Body of pancreas (tissue), 4 donors: ENCODE measurements at regions not wholly inside any gene's neighbourhood (a gene's known extent, or its start where the extent isn't known, plus 50 kb on each side); places are given as distances from the start of the nearest gene placed in this dataset.
"Not testable (repeated sequence)": the region's sequence is repeated elsewhere in the genome, so short reads cannot be mapped to it uniquely, and the experiment has no call there.

Source experiments
- ATAC-seq: fragments of 150-250 bp; one replicate; pipeline ENCODE4 v1.9.1; 2016
- DNase-seq, 4 donors: peaks; one replicate each; pipeline ENCODE4 v3.0.0-alpha.2; 2019
- H3K27ac ChIP-seq, 4 donors: fragments of 200-600 bp; sonication (generic); 1 replicate in 3 of 4; 2 replicates in 1 of 4; pipeline versions ENCODE4 v1.5.1 to v1.6.1; 2016 to 2019; ENCODE audit warnings: mild to moderate bottlenecking in 1 of 4, mixed read lengths in 1 of 4, moderate library complexity in 1 of 4
- H3K27me3 ChIP-seq, 2 donors: fragments of 200-600 bp; sonication (generic); one replicate each; pipeline ENCODE4 v1.6.0; 2016; ENCODE audit warnings: mild to moderate bottlenecking in 1 of 2
- H3K36me3 ChIP-seq, 2 donors: fragments of 200-600 bp; sonication (generic); replicated peaks in 1 of 2; 2 replicates each; pipeline ENCODE4 v1.5.1; 2016; ENCODE audit warnings: low read depth in 2 of 2; ENCODE audit not compliant: insufficient read depth in 1 of 2
- H3K4me1 ChIP-seq: fragments of 200-600 bp; sonication (generic); one replicate; pipeline ENCODE4 v1.6.0; 2016
- H3K4me3 ChIP-seq, 2 donors: fragments of 200-600 bp; sonication (generic); 1 replicate in 1 of 2; 2 replicates in 1 of 2; pipeline ENCODE4 v1.5.1; 2016 to 2019
- H3K9me3 ChIP-seq, 3 donors: fragments of 200-600 bp; sonication (generic); 1 replicate in 2 of 3; 2 replicates in 1 of 3; pipeline ENCODE4 v1.5.1; 2016
- WGBS, 2 donors: methylation state at CpG; one replicate each; pipeline ENCODE4 v1.1.5; 2017; 5-methylcytosine and 5-hydroxymethylcytosine counted together
- intact Hi-C: fragments of 100-400 bp; cut with DNase I; formaldehyde crosslinking; loops from one replicate; pipeline ENCODE4 v1.15.1; 2023

DNA sequence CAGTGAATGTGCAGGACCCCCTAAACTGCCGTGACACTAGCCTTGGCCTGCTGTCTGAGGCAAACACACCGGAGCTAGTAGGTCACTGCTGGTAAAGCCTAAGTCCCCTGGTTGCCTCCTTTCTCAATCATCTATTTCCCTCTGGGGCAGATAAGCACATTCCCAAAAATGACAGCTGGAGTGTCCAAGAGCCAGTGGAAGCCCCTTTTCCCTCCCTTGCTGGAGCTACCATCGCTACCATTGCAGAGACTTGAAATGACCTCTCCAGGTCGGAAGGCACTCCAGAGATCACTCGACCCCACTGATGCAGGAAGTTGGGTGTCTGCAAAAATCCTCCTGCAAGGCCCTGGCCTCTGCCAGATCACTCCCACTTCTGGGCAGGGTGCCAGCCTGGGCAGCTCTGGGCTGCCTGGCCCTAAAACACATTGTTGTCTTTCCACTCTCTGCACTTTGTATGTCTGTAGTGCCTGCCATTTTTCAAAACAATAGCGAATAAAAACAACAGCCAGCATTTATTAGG is 235.9 kb downstream of the BCL2L11 start:
- not testable (repeated sequence) for H3K9me3 ChIP-seq

DNA sequence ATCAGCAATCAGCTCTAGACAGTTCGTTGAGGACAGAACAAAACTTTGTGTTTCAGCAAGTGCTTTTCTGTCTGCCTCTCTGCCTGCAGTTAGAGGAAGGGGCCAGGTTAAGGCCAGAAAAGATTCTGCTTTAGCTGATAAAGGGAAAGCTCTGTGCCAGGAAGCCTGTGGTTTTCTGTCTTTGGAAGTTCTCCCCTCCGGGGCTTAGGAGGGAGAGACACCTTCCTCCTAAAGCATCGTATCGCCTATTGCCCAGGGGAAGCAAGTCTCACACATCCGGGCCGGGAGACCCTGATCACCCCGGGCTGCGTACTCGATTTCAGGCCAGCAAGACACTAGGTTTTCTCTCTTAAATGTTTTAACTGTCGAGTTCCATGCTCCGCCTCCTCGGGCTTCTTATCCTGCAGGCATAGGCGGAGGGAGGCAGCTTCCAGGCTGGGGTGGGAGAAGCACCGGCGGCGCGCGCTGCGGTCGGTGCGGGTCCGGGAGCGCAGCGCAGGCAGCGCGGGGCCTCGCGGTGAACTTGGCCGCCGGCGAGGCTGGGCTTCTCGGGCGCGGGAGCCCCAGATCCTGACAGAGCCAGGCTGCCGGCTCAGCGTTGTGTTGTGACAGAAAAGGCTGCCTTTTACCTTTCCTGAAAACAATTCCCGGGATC is 245.4 kb downstream of the BCL2L11 start:
- H3K27ac ChIP-seq, H3K36me3 ChIP-seq, H3K4me1 ChIP-seq, H3K4me3 ChIP-seq, intact Hi-C loops, H3K27me3 ChIP-seq, H3K9me3 ChIP-seq: not testable (repeated sequence)
- ATAC-seq (peak; percentile 38), DNase-seq (peak in 1 of 4 donors; percentile 33)
- WGBS, 2 donors: 5 to 30% methylated on average over 12 to 32 of the region's 37 CpGs

More for the DNA sequence above, 235.9 kb downstream of the BCL2L11 start:
- H3K4me3 ChIP-seq, H3K36me3 ChIP-seq, H3K27me3 ChIP-seq, intact Hi-C loops, H3K4me1 ChIP-seq: not testable (repeated sequence)
- DNase-seq (peak; percentile 69 to 85 (median 82)), ATAC-seq (peak; percentile 89)
- peak overlapping the region in 1 of 4 donors; percentile 25 for H3K27ac ChIP-seq
- WGBS, 2 donors: 32 to 58% methylated on average over 2 to 4 of the region's 6 CpGs

DNA sequence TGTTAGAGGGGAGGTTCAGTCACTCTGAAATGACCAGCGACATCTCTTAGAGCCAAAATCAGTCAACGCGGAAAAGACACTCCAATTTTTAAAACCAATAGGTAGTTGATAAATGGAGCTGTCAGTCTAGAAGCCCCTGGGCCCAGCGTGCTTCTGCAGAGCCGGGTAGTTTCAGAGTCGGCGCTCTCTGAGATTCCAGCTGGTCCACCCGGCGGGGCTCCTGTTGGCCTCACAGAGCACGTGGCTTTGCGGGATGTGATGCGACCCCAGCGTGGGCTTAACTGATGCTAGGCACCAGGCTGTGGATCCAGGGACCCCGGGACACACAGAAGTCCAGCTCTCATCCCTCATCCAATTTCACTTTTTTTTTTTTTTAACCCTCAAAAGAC is 245.9 kb downstream of the BCL2L11 start:
- H3K4me1 ChIP-seq, DNase-seq, ATAC-seq, H3K9me3 ChIP-seq, H3K27me3 ChIP-seq, intact Hi-C loops, H3K4me3 ChIP-seq, H3K36me3 ChIP-seq, H3K27ac ChIP-seq: not testable (repeated sequence)
- WGBS, 2 donors: 26 to 40% methylated on average over 9 to 14 of the region's 14 CpGs

DNA sequence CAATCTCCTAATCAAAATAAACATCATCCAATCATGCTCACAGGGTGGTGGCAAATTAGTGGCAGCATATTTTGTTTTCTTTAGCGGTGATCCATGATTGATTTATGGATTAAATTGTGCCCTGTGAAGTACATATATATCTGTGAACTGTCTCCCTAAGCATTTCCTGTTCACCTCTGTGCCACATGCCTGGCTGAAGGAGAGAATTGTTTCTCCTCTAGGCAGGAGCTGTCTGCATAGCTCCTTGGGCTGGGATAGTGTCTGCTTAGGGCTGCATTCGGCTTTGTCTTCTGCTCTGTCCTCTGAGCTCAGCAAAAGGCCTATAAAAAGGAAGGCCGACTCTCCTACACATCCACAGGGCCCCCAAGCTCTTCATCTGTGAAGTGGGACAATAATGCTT is 246.4 kb downstream of the BCL2L11 start:
- H3K27me3 ChIP-seq, DNase-seq, H3K4me1 ChIP-seq, H3K4me3 ChIP-seq, H3K9me3 ChIP-seq, H3K27ac ChIP-seq, intact Hi-C loops, ATAC-seq, H3K36me3 ChIP-seq: not testable (repeated sequence)
- WGBS, 2 donors: 80% methylated on average over 2 of the region's 3 CpGs; no CpG with 5 or more reads in 1 of the 2 donors

DNA sequence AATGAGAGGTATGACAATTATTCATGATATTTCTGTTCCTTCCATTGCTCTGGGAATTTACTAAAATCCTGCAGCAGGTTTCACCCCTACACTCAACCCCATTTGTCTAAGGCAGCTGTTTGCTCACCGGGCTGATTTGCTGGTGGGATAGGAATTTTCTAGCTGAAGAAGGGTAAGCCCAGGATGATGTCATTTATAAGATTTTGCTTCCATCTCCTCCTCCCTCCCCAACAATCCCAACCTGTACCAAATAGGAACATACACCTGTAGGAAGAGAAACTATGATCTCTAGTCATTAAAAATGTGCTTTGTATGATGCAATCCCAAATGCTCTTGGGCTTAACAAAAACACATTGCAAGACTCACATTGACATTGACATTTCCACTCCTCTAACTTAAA is 247.2 kb downstream of the BCL2L11 start:
- DNase-seq, intact Hi-C loops, H3K27ac ChIP-seq, H3K4me1 ChIP-seq, H3K9me3 ChIP-seq, H3K4me3 ChIP-seq, H3K36me3 ChIP-seq, H3K27me3 ChIP-seq: not testable (repeated sequence)
- peak; percentile 25 for ATAC-seq
- WGBS, 2 donors: 20 to 80% methylated on average over 1 of the region's 1 CpG

DNA sequence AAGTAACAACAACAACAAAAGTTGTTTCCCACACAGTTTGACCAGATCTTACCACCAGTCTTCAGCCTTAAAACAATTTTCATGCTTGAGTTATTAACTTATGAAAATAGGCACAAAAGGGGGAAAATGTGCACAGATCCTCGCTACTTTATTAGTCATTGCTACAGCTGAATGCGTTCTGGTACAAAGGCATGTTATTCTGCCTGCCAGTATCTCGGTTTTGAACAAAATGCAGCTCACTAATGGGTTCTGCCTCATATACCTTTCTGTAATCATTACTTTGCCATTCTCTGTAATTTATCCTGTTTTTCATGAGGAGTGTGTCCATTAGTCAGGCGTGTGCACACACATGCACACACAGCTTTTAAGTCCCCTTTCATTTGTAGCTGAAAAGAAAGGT is 247.6 kb downstream of the BCL2L11 start:
- H3K27me3 ChIP-seq, H3K4me1 ChIP-seq, H3K27ac ChIP-seq, DNase-seq, H3K9me3 ChIP-seq, ATAC-seq, H3K36me3 ChIP-seq, H3K4me3 ChIP-seq, intact Hi-C loops: not testable (repeated sequence)
- WGBS, 2 donors: no CpG with 5 or more reads among the region's 4 CpGs

DNA sequence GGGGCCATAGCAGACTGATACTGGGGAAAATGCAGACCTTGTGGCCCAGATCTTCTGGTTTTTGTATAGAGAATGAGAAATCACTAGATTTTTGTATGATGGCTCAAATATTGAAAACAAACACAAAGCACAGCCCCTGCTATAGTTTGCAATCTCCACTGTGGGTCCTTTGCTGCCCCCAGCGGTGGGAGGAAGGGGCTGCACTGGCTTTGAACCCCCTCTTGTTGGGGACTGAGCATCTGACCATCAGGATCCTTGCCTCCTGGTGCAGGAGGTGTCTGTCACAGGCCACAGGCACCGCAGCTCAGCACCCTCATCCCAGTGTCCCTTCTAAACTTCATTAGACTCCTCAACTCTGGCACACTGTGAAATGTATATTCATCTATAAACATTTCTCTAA is 252.3 kb downstream of the BCL2L11 start:
- H3K36me3 ChIP-seq, H3K4me1 ChIP-seq, H3K27me3 ChIP-seq, H3K4me3 ChIP-seq, intact Hi-C loops, H3K27ac ChIP-seq, ATAC-seq, DNase-seq, H3K9me3 ChIP-seq: not testable (repeated sequence)
- WGBS, 2 donors: no CpG with 5 or more reads among the region's 2 CpGs

DNA sequence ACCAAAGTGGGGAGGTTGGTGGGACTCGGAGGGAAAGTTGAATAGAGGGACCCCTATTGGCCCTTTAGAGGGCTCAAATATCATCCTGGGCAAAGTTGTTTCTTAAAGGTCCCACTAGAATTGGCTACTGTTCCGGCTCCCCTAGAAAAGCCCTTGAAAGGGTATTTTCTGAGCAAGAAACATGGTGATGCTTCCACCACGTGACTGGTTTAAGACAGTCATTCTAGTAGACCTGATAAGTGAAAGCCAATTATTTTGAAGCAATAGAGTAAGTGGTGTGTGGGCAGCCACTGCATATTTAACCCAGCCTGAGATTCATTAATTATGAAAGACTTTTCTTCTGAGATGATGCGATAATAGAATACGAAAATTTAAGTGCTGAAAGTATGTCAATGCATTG is 253.3 kb downstream of the BCL2L11 start:
- H3K36me3 ChIP-seq, ATAC-seq, H3K27me3 ChIP-seq, H3K4me3 ChIP-seq, H3K4me1 ChIP-seq, H3K27ac ChIP-seq, DNase-seq, H3K9me3 ChIP-seq, intact Hi-C loops: not testable (repeated sequence)
- WGBS, 2 donors: 84 to 86% methylated on average over 5 of the region's 5 CpGs

DNA sequence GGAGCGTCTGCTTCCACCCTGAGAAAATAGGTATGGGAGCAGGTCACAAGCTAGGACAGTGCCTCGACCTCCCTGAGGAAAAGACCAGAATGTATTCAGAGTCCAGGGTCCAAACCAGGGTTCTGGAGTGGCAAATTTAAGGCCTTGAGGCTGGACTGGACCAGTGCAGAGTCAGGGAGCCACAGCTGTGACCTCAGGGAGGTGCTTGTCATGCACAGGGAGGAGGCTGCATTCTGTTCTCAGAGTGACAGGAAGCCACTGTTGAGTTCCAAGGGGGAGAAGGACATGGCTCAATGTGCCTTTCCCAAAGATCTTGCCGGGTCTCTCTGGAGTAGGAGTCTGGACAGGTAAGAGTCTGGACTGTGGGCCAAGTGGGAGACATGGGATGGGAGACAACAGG is 254.0 kb downstream of the BCL2L11 start:
- H3K27ac ChIP-seq, H3K27me3 ChIP-seq, ATAC-seq, H3K36me3 ChIP-seq, H3K9me3 ChIP-seq, H3K4me3 ChIP-seq, intact Hi-C loops, DNase-seq, H3K4me1 ChIP-seq: not testable (repeated sequence)
- 70 to 100% methylated on average over 1 to 2 of the region's 3 CpGs for WGBS, 2 donors

DNA sequence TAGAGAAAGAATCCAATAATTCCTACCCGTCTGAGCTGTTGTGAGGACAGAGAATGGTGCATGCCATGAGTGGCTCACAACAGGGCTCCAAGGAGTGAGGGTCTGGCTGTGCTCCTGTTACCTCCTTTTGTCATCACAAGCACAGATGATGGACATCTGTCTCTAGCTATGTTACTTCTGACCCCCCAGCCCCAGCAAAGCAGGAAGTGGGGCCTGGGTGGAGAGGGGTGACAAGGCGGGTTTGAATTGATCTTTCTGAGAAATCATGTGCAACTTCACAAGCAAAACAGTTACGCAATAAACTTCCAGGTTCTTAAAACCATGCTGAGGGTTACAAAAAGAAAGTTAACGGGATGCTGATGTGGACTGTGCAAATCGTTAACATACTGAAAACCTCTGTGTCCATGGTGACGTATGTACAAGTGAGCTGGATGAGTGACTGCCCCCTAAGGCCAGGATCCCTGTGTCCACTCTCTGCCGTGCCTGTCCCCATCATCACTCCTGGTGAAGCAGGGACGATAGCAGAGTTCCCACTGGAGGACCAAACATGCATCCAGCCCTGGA is 254.7 kb downstream of the BCL2L11 start:
- H3K4me1 ChIP-seq, H3K4me3 ChIP-seq, ATAC-seq, H3K27ac ChIP-seq, DNase-seq, H3K27me3 ChIP-seq, H3K36me3 ChIP-seq, intact Hi-C loops, H3K9me3 ChIP-seq: not testable (repeated sequence)
- 81% methylated on average over 8 of the region's 8 CpGs for WGBS, 2 donors

DNA sequence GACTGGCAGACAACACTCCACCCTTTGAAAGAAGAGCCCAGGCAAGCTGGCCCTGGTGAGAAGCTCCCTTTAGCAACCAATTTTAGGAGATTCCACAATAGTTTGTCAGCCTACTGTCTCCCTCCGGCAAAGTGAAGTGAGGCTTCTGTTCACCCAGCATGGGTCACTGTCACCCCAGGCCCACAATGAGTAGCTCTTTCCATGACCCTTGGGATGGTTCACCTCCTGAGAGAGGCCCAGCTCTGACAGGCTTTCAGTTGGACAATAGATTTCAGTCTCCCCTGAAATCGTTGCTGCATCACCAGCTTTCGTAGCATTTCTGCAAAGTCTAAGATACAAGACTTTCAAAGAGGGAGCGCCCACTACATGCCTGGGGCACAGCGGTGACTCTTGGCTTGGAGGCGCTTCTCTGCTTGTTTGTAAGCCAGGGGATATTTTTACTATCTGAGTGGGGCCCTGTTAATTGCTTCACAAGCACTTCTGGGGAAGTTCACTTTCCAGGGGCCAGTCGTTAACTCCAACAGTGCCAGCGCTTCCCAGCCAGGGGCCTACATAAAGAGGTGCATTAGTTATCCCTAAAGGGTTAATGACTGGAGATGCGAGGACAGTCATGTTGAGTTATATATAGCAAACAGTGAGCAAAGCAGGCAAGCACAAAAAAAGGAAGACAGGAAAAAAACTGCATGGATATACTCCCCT is 255.7 kb downstream of the BCL2L11 start:
- ATAC-seq, H3K27ac ChIP-seq, H3K4me1 ChIP-seq, H3K27me3 ChIP-seq, H3K9me3 ChIP-seq, H3K4me3 ChIP-seq, DNase-seq, H3K36me3 ChIP-seq, intact Hi-C loops: not testable (repeated sequence)
- WGBS, 2 donors: 69% methylated on average over 2 of the region's 9 CpGs; no CpG with 5 or more reads in 1 of the 2 donors

DNA sequence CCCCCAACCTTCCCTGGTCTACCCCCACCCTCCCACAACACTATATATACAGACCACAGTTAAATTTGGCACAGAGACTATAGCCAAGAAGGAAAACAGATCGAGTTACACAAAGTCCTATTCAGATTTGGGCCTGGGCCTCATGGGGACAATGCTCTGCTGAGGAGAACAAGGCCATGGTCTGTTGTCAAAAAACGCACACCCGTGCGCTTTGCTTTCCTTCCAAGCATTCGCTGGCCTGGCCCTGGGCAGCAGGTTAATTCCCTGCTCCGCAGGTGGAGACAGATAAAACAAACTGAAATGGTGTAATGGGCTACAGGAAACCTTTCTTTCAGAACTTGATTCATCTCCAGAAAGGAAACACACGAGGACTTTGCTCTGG is 256.2 kb downstream of the BCL2L11 start:
- H3K4me1 ChIP-seq, H3K36me3 ChIP-seq, H3K4me3 ChIP-seq, intact Hi-C loops, H3K27me3 ChIP-seq, H3K9me3 ChIP-seq: not testable (repeated sequence)
- DNase-seq (peak; percentile 29 to 58 (median 44)), ATAC-seq (peak; percentile 79)
- WGBS, 2 donors: 8% methylated on average over 5 of the region's 7 CpGs; no CpG with 5 or more reads in 1 of the 2 donors
- peak overlapping the region in 1 of 4 donors; percentile 57 for H3K27ac ChIP-seq
